HuH-7.5 (cell line): ENCODE measurements at regions not wholly inside any gene's neighbourhood (a gene's known extent, or its start where the extent isn't known, plus 50 kb on each side); places are given as distances from the start of the nearest gene placed in this dataset.

Experiments used
- DNase-seq: peaks from one replicate; pipeline ENCODE4 v3.0.0; 2011; ENCODE audit warnings: low spot score

GRCh38 chr7:18315241-18315640 lies 180.3 kb upstream of the HDAC9 start:
- DNase-seq = no peak

- no peak for DNase-seq
Measured at GRCh38 chr7:18317941-18318340, 177.6 kb upstream of the HDAC9 start.

DNA sequence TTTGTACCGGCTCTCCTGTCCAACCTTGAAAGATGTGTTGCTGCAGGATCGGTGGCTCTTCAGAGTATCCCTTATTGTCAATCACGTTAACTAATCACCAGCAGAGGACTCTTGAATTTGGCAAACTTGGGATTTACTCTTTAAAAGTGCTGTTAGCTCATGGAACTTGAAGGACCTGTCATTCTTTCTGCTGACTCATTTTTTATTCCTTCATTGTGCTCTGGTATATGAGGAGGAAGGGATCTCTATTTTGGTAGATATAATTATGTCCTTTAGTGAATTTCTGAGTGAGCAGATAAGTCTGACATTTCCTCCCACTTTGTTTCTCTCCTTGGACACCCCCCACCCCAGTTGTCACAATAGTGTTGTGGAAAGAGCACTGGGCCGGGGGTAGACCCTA lies 175.1 kb upstream of the HDAC9 start:
- DNase-seq = no peak

DNA sequence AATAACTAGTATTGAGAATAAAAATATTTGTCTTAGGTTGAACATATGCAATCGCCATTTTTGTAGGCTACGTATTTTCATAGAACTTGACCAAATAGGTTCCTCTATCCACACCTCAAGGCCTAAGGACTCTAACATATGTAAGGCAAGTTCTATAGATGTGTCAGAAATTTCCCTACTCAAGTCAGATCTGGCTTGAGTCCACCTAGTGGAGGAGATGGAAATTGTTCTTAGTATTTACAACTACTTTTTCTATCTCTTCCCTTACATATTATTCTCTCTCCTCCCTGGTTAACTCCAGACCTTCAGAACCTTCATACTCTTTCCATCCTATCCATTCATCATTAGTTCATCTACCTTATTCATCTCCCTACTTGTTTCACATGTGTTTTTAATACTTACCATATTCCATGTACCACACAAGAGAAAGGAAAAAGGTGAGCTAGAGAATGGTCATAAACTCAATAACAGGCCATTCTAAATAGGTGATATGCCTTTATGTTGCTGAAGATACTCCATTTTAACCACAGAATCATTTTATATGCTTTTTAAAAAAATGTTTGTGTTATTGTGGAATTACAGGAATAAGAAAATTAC lies 174.5 kb upstream of the HDAC9 start:
- DNase-seq = peak; percentile 12

- DNase-seq = no peak
Measured at GRCh38 chr7:18330548-18330947, 165.0 kb upstream of the HDAC9 start.

GRCh38 chr7:18336626-18337025 lies 158.9 kb upstream of the HDAC9 start:
- no peak for DNase-seq

DNA sequence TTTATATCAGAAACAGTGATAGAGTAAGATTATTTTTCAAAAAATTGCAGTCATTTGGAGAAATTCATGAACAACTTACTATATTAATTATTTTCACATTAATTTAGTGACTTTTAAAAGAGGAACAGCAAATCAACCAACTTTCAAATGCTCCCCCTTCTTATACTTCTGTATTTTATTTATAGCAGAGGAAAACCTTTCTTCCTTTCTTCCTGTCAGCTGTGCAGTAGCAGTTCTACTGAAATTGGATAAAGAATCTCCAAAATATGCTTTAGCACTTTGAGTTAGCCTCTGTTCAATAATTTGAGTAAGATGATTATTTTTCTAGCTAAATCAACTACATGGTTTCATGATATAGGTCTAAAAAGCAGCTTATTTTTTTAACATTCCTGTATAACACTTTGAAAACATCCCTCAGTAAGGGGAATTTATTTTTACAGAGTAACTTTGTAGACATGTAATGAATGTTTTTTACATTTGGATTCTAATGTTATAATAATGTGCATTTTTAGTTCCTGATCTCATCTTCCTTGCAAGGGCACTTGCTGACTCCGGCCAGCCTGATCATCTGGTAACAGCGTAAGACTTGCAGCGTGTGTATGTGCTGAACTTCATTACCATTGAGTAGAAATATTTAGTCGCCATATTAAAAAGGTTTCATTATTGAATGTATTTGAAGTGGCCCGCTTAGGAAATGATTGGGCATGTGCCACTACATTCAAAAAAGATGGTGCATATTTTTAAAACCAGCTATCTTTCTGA lies 158.3 kb upstream of the HDAC9 start:
- DNase-seq = no peak

DNA sequence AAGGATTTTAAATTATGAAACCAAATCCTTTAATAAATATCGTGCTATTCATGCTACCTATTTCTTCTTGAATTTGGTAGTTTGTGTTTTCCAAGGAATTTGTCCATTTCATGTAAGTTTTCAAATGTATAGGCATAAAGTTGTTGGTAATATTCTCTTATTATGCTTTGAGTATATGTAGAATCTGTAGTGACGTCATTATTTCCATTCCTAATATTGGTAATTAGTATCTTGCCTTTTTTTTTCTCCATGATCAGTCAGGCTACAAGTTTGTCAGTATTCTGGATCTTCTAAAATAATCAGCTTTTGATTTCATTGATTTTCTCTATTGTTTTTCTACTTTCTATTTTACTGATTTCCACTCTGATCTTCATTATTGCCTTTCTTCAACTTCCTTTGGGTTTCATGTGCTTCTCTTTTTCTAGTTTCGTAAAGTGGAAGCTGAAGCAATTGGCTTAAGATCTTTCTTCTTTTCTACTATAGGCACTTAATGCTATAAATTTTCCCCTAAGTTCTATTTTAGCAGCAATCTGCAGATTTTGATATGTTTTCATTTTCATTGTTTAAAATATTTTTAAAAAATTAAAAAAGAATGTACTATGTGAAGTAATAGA lies 156.5 kb upstream of the HDAC9 start:
- DNase-seq = no peak

GRCh38 chr7:18341756-18342155 lies 153.8 kb upstream of the HDAC9 start:
- no peak for DNase-seq

DNA sequence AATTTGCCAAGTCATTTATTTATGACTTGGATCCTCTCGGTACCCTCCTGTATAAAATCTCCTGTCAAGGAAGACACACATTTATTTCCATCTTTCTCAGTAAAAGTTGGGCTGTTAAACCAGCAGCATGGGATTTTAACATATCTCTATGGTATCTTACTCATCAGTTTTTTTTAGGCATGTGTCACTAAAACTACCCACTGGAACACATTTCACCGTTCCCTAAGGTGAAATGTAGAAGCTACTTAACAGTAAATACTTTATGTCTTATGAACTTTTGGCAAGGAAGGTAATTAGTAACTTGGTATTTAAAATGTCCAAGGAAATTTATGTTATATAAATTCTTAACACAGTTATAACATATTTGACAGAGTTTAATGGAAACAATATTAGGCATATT lies 152.5 kb upstream of the HDAC9 start:
- DNase-seq = no peak

- DNase-seq = no peak
Measured at GRCh38 chr7:18344536-18344935, 151.0 kb upstream of the HDAC9 start.

GRCh38 chr7:18345641-18346234 lies 149.8 kb upstream of the HDAC9 start:
- DNase-seq = no peak

DNA sequence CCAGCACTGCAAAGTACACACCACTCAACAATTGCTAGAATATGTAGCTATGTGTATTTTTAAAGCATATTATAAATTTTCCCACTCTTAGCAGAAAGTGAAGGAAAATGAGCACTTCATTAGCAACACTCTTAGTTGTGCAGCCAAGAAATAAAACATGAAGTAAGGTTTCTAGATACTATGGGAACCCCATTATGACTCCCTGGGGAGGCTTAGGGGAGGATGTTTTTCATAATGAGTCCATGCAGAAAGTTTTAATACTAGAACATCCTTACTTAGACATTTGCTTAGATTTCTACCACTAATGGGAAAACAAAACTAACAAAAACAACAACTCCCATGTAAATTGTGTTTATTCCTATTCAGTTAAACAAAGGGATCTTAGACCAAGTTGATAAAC lies 148.4 kb upstream of the HDAC9 start:
- no peak for DNase-seq

GRCh38 chr7:18350678-18351077 lies 144.9 kb upstream of the HDAC9 start:
- DNase-seq = no peak

DNA sequence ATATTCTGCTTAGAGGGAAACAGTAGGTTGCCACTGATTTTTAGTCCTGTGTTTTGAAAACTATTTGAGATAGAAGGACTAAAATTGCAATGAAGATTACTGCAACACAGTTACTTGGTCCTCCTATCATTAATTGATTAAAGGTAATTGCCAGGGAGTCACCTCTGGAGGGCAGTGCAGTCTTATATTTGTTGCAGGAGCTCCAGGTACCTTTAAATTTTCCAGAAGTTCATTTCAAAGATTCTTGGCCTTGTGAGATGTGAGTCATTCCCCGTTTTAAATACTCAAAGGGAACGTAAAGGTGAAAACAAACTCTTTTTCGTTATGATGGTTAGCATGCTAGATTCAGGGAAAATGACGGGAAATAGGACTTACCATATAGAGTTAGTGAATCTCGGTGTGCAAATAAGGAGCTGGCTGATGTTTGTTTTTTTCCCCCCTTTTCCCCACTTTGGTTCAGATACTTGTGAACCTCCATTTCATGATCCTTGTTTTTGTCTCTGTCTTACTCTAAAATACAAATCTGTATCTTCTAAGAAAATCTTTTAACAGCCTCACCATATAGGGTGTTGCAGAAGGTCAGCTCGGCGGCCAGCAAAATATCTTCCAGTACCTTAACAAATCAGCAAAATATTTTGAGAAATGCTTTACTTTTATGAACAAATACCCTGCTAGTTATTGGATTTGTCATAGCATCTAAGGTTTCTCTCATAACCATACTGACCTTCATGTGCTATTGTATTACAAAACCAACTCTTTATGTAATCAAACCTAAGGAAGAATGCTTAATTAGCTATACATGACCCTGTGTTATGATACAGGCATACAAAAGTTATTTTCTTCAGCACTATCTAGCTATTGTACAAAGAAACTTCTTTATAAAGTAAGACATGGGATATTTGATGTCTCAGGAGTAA lies 143.0 kb upstream of the HDAC9 start:
- DNase-seq = no peak

- no peak for DNase-seq
Measured at GRCh38 chr7:18353339-18353738, 142.2 kb upstream of the HDAC9 start.

DNA sequence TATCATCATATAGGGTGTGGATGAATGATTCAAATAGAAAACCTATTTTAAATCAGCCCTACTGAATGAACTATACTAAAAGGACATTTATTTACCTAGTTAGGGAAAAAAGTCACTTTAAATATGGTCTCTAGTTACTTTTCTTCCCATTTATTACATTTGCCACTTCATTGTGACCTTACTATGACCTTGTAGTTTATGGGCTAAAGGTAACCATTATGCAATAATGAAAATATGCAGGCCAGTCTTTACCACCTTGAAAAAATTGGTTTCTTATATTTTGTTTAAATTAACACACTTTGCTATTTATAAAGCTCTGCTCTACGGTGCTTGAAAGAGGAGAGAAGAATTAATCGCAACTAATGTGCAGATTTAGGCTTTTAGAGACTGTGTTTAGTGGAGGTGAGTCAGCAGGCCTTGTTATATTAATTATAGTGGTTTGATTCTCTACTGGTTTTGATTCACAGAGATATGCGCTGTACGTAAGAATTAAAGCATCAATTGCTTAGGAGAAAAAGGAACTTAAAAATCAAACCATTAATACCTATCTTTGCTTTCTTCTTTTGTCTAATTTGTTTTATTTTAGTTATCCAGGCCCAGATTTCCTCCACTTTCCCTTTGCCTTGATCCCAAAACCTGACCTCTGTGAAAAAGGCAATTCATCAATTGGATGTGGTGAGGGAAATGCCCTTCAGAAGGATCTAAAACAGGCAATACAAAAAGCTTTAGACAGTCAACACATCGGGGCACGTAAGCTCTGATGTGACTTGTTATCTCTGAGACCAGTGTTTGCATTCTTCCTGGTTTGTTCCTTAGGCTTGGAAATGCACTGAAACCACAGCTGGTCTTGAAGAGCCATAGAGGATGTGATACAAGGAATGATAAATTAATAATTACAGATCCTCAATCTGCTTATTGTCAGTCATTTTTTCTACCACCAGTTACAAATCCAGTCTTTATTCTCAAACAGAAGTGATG lies 141.2 kb upstream of the HDAC9 start:
- DNase-seq = no peak

GRCh38 chr7:18356191-18356645 lies 139.3 kb upstream of the HDAC9 start:
- no peak for DNase-seq

DNA sequence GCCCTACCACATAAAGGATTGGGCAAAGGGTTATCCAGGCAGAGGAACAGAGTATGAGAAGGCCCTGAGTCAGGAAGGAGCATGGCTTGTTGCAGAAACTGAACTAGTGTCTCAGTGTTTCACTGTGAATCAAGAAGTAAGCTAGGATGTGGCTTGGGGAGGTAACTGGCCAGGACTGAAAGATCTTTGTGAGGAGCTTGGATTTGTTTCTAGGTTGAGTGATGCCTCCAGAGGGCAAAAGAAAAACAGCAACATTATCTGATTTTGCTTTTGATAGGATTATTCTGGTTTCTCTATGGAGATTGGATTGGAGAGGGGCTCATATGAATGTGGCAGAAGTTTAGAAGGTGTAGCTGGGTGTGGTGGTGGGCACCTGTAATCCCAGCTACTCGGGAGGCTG lies 137.9 kb upstream of the HDAC9 start:
- DNase-seq = no peak

DNA sequence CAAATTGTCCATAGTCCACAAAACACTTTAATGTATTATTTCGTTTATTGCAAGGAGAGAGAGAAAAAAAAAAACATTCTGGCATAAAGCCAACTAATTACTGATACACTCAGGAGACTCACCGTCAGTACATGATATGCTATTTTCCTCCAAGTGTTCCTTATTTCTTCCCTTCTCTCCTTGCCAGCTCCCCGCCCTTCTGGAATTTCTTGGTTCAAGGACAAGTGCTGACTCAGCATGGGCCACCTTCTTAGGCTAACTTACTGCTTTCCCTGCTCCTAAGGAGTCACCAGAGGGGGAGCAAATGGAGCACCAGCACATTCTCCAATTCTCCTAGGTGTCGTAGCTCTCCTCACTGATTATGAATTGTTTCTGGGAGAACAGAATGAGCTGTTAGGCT lies 133.8 kb upstream of the HDAC9 start:
- no peak for DNase-seq
